Neuronal stem cell (in vitro differentiated cells): ENCODE measurements at regions not wholly inside any gene's neighbourhood (a gene's known extent, or its start where the extent isn't known, plus 50 kb on each side); places are given as distances from the start of the nearest gene placed in this dataset.
A peak's percentile ranks its signal among the peaks of the same experiment; 100 is the strongest.

Source experiments
- DNase-seq: peaks from one replicate; pipeline ENCODE4 v3.0.0-alpha.2; 2013; ENCODE audit warnings: low spot score
- H2AFZ ChIP-seq: one replicate; pipeline ENCODE4 v1.6.1; 2013; ENCODE audit warnings: mild to moderate bottlenecking, low read length, inconsistent platforms
- H2AK5ac ChIP-seq: 2 replicates; pipeline ENCODE4 v1.6.1; 2013; ENCODE audit warnings: low read depth, mild to moderate bottlenecking, inconsistent platforms, low read length, moderate library complexity, mixed read lengths
- H2BK120ac ChIP-seq: 2 replicates; pipeline ENCODE4 v1.6.1; 2013; ENCODE audit warnings: low read depth, mild to moderate bottlenecking, inconsistent platforms, low read length, moderate library complexity, mixed read lengths
- H2BK12ac ChIP-seq: one replicate; pipeline ENCODE4 v1.6.1; 2013; ENCODE audit warnings: low read length, inconsistent platforms
- H2BK15ac ChIP-seq: 2 replicates; pipeline ENCODE4 v1.6.1; 2013; ENCODE audit warnings: mild to moderate bottlenecking, low read length, inconsistent platforms, mixed read lengths
- H2BK5ac ChIP-seq: one replicate; pipeline ENCODE4 v1.6.1; 2013; ENCODE audit warnings: inconsistent platforms, mild to moderate bottlenecking, low read length, moderate library complexity
- H3K14ac ChIP-seq: one replicate; pipeline ENCODE4 v1.6.1; 2013; ENCODE audit warnings: low read length, inconsistent platforms
- H3K18ac ChIP-seq: 2 replicates; pipeline ENCODE4 v1.6.1; 2013; ENCODE audit warnings: low read length, inconsistent platforms
- H3K23ac ChIP-seq: 2 replicates; pipeline ENCODE4 v1.6.1; 2013; ENCODE audit warnings: low read depth, mild to moderate bottlenecking, mixed read lengths, low read length, inconsistent platforms; ENCODE audit not compliant: poor library complexity
- H3K27ac ChIP-seq: replicated peaks from 3 replicates; pipeline ENCODE4 v1.5.1; 2013; ENCODE audit warnings: low read length, inconsistent platforms
- H3K27me3 ChIP-seq, 3 experiments: 2 replicates each; pipeline ENCODE4 v1.6.1; 2013; ENCODE audit warnings: low read length in 3 of 3, mild to moderate bottlenecking in 2 of 3, inconsistent platforms in 1 of 3, low read depth in 1 of 3, mixed read lengths in 1 of 3, moderate library complexity in 1 of 3; ENCODE audit not compliant: control insufficient read depth in 3 of 3, insufficient read depth in 3 of 3
- H3K36me3 ChIP-seq, 2 donors: replicated peaks in 1 of 2; 2 replicates each; pipeline ENCODE4 v1.6.1; 2013; ENCODE audit warnings: low read length in 2 of 2; ENCODE audit not compliant: control insufficient read depth in 2 of 2, insufficient read depth in 2 of 2
- H3K4ac ChIP-seq: 2 replicates; pipeline ENCODE4 v1.6.1; 2013; ENCODE audit warnings: inconsistent platforms, mild to moderate bottlenecking, low read length, moderate library complexity
- H3K4me1 ChIP-seq, 2 donors: 1 replicate in 1 of 2; 2 replicates in 1 of 2; pipeline ENCODE4 v1.6.1; 2013; ENCODE audit warnings: low read length in 2 of 2, low read depth in 1 of 2; ENCODE audit not compliant: control insufficient read depth in 2 of 2, insufficient read depth in 1 of 2
- H3K4me2 ChIP-seq: one replicate; pipeline ENCODE4 v1.6.1; 2013; ENCODE audit warnings: mild to moderate bottlenecking, low read length, inconsistent platforms; ENCODE audit not compliant: insufficient read depth, poor library complexity, severe bottlenecking
- H3K4me3 ChIP-seq, 2 donors: 2 replicates each; pipeline ENCODE4 v1.5.1; 2013; ENCODE audit warnings: low read length in 2 of 2, mild to moderate bottlenecking in 2 of 2, inconsistent platforms in 1 of 2, moderate library complexity in 1 of 2
- H3K79me1 ChIP-seq: one replicate; pipeline ENCODE4 v1.6.1; 2013; ENCODE audit warnings: low read depth, mild to moderate bottlenecking, inconsistent platforms, low read length, moderate library complexity
- H3K9ac ChIP-seq: one replicate; pipeline ENCODE4 v1.6.1; 2013; ENCODE audit warnings: mild to moderate bottlenecking, low read depth, low read length, inconsistent platforms; ENCODE audit not compliant: poor library complexity
- H3K9me3 ChIP-seq, 2 donors: replicated peaks in 1 of 2; 2 replicates each; pipeline versions ENCODE3 to v1.6.1; 2013; ENCODE audit warnings: low read length in 2 of 2, mild to moderate bottlenecking in 2 of 2, inconsistent platforms in 1 of 2, low read depth in 1 of 2, mixed read lengths in 1 of 2, moderate library complexity in 1 of 2; ENCODE audit not compliant: control insufficient read depth in 2 of 2, insufficient read depth in 1 of 2
- H4K8ac ChIP-seq: one replicate; pipeline ENCODE4 v1.6.1; 2013; ENCODE audit warnings: low read depth, mild to moderate bottlenecking, inconsistent platforms, low read length, moderate library complexity
- H4K91ac ChIP-seq: one replicate; pipeline ENCODE4 v1.6.1; 2013; ENCODE audit warnings: low read length, low read depth, mild to moderate bottlenecking, inconsistent platforms; ENCODE audit not compliant: poor library complexity
- WGBS, 2 donors: extraction: QIAGEN DNeasy Blood & Tissue Kit; methylation state at CpG; one replicate each; pipeline ENCODE4 v1.1.7; 2013; ENCODE audit warnings: missing lambda C conversion rate in 2 of 2, mixed read lengths in 1 of 2; ENCODE audit not compliant: insufficient read length in 2 of 2, insufficient replicate concordance in 1 of 2; ENCODE audit errors: extremely low coverage in 2 of 2; 5-methylcytosine and 5-hydroxymethylcytosine counted together

DNA sequence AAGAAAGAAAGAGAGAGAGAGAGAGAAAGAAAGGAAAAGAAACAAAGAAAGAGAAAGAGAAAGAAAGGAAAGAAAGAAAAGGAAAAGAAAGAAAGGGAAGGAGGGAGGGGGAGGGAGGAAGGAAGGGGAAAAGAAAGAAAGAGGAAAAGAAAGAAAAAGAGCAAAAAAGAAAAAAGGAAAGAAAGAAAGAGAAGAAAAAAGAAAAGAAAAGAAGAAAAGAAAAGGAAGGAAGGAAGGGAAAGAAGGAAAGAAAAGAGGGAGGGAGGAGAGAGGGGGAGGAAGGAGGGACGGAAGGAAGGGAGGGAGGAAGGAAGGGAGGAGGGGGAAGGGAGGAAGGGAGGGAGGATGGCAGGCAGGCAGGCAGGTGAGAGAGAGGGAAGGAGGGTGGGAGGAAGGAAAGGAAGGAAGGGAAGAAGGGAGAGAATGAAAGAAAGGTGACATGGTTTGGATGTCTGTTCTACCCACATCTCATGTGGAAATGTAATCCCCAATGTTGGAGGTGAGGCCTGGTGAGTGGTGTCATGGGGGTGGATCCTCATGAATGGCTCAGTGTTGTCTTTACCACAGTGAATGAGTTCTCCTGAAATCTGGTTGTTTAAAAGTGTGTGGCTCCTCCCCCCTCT, 83.0 kb upstream of the DCLK2 start:
- Histone ChIP-seq H3K9ac (no peak overlapping the region), H3K4me3 (no peak overlapping the region), H3K4me1 (peaks cover 0 to 4% of the 10 kb centered on the region in 2 donors), H4K8ac (no peak overlapping the region), H3K4ac (no peak overlapping the region), H3K14ac (no peak overlapping the region), H3K27ac (no peak overlapping the region), H3K36me3 (no peaks in the 10 kb centered on the region), H2BK120ac (no peak overlapping the region), H4K91ac (no peak overlapping the region), H3K4me2 (no peak overlapping the region), H3K27me3 (no peaks in the 10 kb centered on the region), H2BK5ac (no peak overlapping the region), H2BK12ac (no peak overlapping the region), H3K79me1 (no peaks in the 10 kb centered on the region), H3K23ac (no peak overlapping the region), H3K18ac (no peak overlapping the region), H2AK5ac (no peak overlapping the region), H3K9me3 (peaks cover 0 to 1% of the 10 kb centered on the region in 2 donors), H2AFZ (no peak overlapping the region), H2BK15ac (no peak overlapping the region)
- no CpG with 5 or more reads among the region's 1 CpG for WGBS, 2 donors
- DNase-seq, result no peak

DNA sequence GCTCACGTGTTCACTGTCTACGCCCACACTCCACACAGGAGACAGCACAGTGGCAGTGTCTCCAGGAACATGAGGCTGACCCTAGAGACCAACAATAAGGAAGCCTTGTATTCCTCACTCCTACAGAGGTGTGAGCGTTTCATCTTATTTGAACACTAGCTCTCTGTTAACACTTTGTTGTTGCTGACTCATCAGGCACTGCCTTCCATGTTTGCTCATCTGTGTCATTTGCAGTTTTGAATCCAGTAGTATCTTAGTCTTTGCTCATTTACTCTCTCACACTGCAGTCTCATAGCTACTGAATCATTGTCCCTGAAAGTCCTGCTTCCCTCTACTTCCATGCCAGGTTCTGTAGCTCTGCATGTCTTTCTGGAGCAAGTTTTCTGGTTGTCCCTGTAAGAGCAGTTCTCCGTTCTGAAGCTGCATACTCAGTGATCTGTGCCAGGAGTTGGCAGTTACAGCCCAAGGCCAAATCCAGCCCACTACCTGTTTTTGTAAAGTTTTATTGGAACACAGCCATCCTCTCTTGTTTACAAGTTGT, 80.3 kb upstream of the DCLK2 start:
- Histone ChIP-seq H3K9me3 (no peaks in the 10 kb centered on the region), H2AFZ (peak overlapping the region; percentile 69), H3K36me3 (no peaks in the 10 kb centered on the region), H2BK5ac (no peak overlapping the region), H3K9ac (no peak overlapping the region), H2BK12ac (no peak overlapping the region), H3K27ac (no peak overlapping the region), H3K4ac (no peak overlapping the region), H3K14ac (no peak overlapping the region), H3K27me3 (no peaks in the 10 kb centered on the region), H3K79me1 (no peaks in the 10 kb centered on the region), H3K23ac (no peak overlapping the region), H2BK15ac (no peak overlapping the region), H2BK120ac (no peak overlapping the region), H3K4me1 (peaks cover 0 to 4% of the 10 kb centered on the region in 2 donors), H3K18ac (no peak overlapping the region), H2AK5ac (no peak overlapping the region), H3K4me3 (no peak overlapping the region), H4K8ac (no peak overlapping the region), H4K91ac (no peak overlapping the region), H3K4me2 (no peak overlapping the region)
- WGBS, 2 donors, result no CpG with 5 or more reads among the region's 4 CpGs
- no peak for DNase-seq

DNA sequence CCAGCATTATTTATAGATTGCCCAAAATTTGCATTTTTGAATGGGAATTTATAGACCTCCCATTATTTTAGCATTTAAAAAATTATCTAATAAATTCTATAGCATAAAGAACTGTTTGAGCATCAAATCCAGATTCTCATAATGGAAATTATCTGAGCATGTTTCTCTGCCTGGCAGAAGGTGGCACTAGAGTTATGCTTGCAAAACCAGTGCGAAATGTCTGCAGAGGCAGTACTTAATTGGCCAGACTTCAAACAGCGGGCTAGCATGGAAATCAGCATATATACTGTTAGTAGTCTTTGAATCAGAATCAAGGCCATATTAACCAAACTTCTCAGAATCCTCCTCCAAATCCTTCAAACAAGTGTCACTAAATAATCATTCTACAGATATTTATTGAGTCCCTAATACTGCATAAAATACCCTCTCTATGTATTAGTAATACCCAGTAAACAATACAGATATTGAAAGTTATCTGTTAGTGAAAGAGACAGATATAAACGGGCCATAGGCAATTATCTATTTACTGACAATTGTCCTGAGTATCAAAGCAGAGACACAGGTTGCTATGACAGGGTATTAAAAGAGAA, 78.7 kb upstream of the DCLK2 start:
- Histone ChIP-seq H3K23ac (no peak overlapping the region), H3K18ac (no peak overlapping the region), H3K36me3 (no peaks in the 10 kb centered on the region), H3K14ac (no peak overlapping the region), H3K9me3 (no peaks in the 10 kb centered on the region), H3K4me3 (no peak overlapping the region), H4K8ac (no peak overlapping the region), H3K4me2 (no peak overlapping the region), H2AK5ac (no peak overlapping the region), H3K4me1 (peaks cover 3 to 12% of the 10 kb centered on the region in 2 donors), H2AFZ (no peak overlapping the region), H4K91ac (no peak overlapping the region), H3K79me1 (no peaks in the 10 kb centered on the region), H3K9ac (no peak overlapping the region), H3K27ac (no peak overlapping the region), H3K4ac (no peak overlapping the region), H2BK120ac (no peak overlapping the region), H3K27me3 (no peaks in the 10 kb centered on the region), H2BK5ac (no peak overlapping the region), H2BK15ac (no peak overlapping the region), H2BK12ac (no peak overlapping the region)
- no CpG with 5 or more reads among the region's 3 CpGs for WGBS, 2 donors
- DNase-seq, result peak; percentile 15

DNA sequence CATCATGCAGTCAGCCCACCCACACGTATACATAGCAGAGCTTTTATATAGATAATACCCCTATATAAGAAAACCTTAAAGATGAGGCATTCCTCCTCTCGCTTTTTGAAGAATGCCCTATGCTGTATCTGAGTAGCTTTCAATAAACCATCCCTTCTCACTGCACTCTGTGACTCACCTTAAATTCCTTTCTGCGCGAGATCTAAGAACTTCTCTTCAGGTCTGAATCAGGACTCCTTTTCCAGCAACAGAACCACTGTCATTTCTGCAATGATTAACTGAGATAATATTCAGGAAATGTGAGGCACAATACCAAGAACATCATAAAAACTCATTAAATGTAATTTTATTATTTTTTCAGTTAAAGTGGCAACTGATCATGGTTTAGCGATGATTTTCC, 76.4 kb upstream of the DCLK2 start:
- Histone ChIP-seq H3K4me3 (no peak overlapping the region), H3K4me2 (no peak overlapping the region), H3K36me3 (no peaks in the 10 kb centered on the region), H3K9me3 (no peaks in the 10 kb centered on the region), H3K27me3 (no peaks in the 10 kb centered on the region), H2AFZ (no peak overlapping the region), H3K4ac (no peak overlapping the region), H2BK12ac (no peak overlapping the region), H3K4me1 (peaks cover 3 to 16% of the 10 kb centered on the region in 2 donors), H3K23ac (no peak overlapping the region), H3K79me1 (no peaks in the 10 kb centered on the region), H2AK5ac (no peak overlapping the region), H2BK120ac (no peak overlapping the region), H3K9ac (no peak overlapping the region), H2BK15ac (no peak overlapping the region), H4K91ac (no peak overlapping the region), H3K27ac (no peak overlapping the region), H3K14ac (no peak overlapping the region), H3K18ac (no peak overlapping the region), H2BK5ac (no peak overlapping the region), H4K8ac (no peak overlapping the region)
- no CpG with 5 or more reads among the region's 5 CpGs for WGBS, 2 donors
- no peak for DNase-seq
